ENCODE measurements at regions not wholly inside any gene's neighbourhood (a gene's known extent, or its start where the extent isn't known, plus 50 kb on each side); places are given as distances from the start of the nearest gene placed in this dataset.
"Not testable (repeated sequence)": the region's sequence is repeated elsewhere in the genome, so short reads cannot be mapped to it uniquely, and the experiment has no call there.

- DNase-seq (ENCODE audit: low spot score) = no peak
These were observed 305.0 kb downstream of the TYW1 start for GRCh38 chr7:67301667-67302066.

- peak; percentile 99 for DNase-seq (ENCODE audit: low spot score)
These were observed 305.7 kb downstream of the TYW1 start for GRCh38 chr7:67302113-67303039.

- DNase-seq (ENCODE audit: low spot score) = not testable (repeated sequence)
These were observed 308.2 kb downstream of the TYW1 start for GRCh38 chr7:67304846-67305245.

- no peak for DNase-seq (ENCODE audit: low spot score)
These were observed 309.7 kb downstream of the TYW1 start for GRCh38 chr7:67306331-67306730.

- DNase-seq (ENCODE audit: low spot score) = no peak
These were observed 313.3 kb downstream of the TYW1 start for GRCh38 chr7:67309764-67310549.

- no peak for DNase-seq (ENCODE audit: low spot score)
These were observed 315.3 kb downstream of the TYW1 start for GRCh38 chr7:67311901-67312300.

GRCh38 chr7:67313213-67313612 is 316.6 kb downstream of the TYW1 start:
- no peak for DNase-seq (ENCODE audit: low spot score)

- DNase-seq (ENCODE audit: low spot score) = not testable (repeated sequence)
These were observed 320.3 kb downstream of the TYW1 start for GRCh38 chr7:67316902-67317301.

GRCh38 chr7:67328257-67328656 is 331.6 kb downstream of the TYW1 start:
- not testable (repeated sequence) for DNase-seq (ENCODE audit: low spot score)

- DNase-seq (ENCODE audit: low spot score) = not testable (repeated sequence)
These were observed 338.5 kb downstream of the TYW1 start for GRCh38 chr7:67335165-67335564.

GRCh38 chr7:67335663-67336062 is 339.0 kb downstream of the TYW1 start:
- not testable (repeated sequence) for DNase-seq (ENCODE audit: low spot score)

GRCh38 chr7:67338545-67338944 is 341.9 kb downstream of the TYW1 start:
- DNase-seq (ENCODE audit: low spot score) = not testable (repeated sequence)

GRCh38 chr7:67341153-67341768 is 344.6 kb downstream of the TYW1 start:
- DNase-seq (ENCODE audit: low spot score) = no peak

- no peak for DNase-seq (ENCODE audit: low spot score)
These were observed 346.5 kb downstream of the TYW1 start for GRCh38 chr7:67343114-67343513.

- no peak for DNase-seq (ENCODE audit: low spot score)
These were observed 346.9 kb downstream of the TYW1 start for GRCh38 chr7:67343572-67343971.

GRCh38 chr7:67344481-67345193 is 348.0 kb downstream of the TYW1 start:
- DNase-seq (ENCODE audit: low spot score) = no peak

GRCh38 chr7:67346126-67346525 is 349.5 kb downstream of the TYW1 start:
- no peak for DNase-seq (ENCODE audit: low spot score)

GRCh38 chr7:67346876-67347275 is 350.2 kb downstream of the TYW1 start:
- no peak for DNase-seq (ENCODE audit: low spot score)

- DNase-seq (ENCODE audit: low spot score) = no peak
These were observed 351.5 kb downstream of the TYW1 start for GRCh38 chr7:67348171-67348570.

- not testable (repeated sequence) for DNase-seq (ENCODE audit: low spot score)
These were observed 361.0 kb downstream of the TYW1 start for GRCh38 chr7:67357653-67358052.

GRCh38 chr7:67358316-67358715 is 361.7 kb downstream of the TYW1 start:
- not testable (repeated sequence) for DNase-seq (ENCODE audit: low spot score)

GRCh38 chr7:67358738-67359137 is 362.1 kb downstream of the TYW1 start:
- not testable (repeated sequence) for DNase-seq (ENCODE audit: low spot score)

Data from AG08396 (cell line).